ENCODE measurements at regions not wholly inside any gene's neighbourhood (a gene's known extent, or its start where the extent isn't known, plus 50 kb on each side); places are given as distances from the start of the nearest gene placed in this dataset.

DNA sequence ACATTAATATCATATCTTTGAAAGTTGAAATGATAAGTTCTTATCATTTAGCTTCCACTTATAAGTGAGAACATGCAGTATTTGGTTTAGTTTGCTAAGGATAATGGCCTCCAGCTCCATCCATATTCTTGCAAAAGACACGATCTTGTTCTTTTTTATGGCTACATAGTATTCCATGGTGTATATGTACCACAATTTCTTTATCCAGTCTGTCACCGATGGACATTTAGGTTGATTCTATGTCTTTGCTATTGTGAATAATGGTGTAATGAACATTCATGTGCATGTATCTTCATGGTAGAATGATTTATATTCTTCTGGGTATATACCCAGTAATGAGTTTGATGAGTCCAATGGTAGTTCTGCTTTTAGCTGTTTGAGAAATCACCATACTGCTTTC is 135.0 kb upstream of the PRR16 start:
- no peak for TF ChIP-seq EZH2 (IDR thresholded peaks at IDR 0.05; ENCODE audit: borderline replicate concordance, low read depth, low read length, severe bottlenecking)
- TF ChIP-seq, protein P1, sequence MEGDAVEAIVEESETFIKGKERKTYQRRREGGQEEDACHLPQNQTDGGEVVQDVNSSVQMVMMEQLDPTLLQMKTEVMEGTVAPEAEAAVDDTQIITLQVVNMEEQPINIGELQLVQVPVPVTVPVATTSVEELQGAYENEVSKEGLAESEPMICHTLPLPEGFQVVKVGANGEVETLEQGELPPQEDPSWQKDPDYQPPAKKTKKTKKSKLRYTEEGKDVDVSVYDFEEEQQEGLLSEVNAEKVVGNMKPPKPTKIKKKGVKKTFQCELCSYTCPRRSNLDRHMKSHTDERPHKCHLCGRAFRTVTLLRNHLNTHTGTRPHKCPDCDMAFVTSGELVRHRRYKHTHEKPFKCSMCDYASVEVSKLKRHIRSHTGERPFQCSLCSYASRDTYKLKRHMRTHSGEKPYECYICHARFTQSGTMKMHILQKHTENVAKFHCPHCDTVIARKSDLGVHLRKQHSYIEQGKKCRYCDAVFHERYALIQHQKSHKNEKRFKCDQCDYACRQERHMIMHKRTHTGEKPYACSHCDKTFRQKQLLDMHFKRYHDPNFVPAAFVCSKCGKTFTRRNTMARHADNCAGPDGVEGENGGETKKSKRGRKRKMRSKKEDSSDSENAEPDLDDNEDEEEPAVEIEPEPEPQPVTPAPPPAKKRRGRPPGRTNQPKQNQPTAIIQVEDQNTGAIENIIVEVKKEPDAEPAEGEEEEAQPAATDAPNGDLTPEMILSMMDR (IDR thresholded peaks at IDR 0.05; ENCODE audit: borderline replicate concordance, extremely low read depth, low read length, poor library complexity, severe bottlenecking) = no peak
